ENCODE measurements at regions not wholly inside any gene's neighbourhood (a gene's known extent, or its start where the extent isn't known, plus 50 kb on each side); places are given as distances from the start of the nearest gene placed in this dataset.

DNA sequence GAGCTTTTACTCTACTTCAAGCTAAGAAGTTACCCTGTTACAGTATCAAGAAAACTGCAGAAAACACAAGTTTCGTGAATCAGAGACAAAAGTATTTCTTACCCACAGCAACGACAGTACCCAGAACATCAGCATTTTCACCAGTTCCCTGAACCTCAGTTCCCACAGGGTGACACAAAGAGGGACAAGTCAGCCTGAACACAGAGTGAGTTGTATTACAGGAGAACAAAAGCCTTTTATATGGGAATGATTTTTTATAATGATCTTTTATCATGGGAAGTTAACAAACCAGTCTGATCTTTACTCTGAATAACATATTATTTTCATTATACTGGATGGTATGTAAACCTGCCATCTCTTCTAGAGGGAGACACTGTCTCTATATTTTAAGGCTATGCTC is 139.0 kb upstream of the ITGA1 start:
- TF ChIP-seq, protein P1, sequence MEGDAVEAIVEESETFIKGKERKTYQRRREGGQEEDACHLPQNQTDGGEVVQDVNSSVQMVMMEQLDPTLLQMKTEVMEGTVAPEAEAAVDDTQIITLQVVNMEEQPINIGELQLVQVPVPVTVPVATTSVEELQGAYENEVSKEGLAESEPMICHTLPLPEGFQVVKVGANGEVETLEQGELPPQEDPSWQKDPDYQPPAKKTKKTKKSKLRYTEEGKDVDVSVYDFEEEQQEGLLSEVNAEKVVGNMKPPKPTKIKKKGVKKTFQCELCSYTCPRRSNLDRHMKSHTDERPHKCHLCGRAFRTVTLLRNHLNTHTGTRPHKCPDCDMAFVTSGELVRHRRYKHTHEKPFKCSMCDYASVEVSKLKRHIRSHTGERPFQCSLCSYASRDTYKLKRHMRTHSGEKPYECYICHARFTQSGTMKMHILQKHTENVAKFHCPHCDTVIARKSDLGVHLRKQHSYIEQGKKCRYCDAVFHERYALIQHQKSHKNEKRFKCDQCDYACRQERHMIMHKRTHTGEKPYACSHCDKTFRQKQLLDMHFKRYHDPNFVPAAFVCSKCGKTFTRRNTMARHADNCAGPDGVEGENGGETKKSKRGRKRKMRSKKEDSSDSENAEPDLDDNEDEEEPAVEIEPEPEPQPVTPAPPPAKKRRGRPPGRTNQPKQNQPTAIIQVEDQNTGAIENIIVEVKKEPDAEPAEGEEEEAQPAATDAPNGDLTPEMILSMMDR (IDR thresholded peaks at IDR 0.05), result no peak
- TF ChIP-seq POLR2A (IDR thresholded peaks at IDR 0.05) (no peak), EP300 (IDR thresholded peaks at IDR 0.05) (no peak)
